ENCODE measurements at regions not wholly inside any gene's neighbourhood (a gene's known extent, or its start where the extent isn't known, plus 50 kb on each side); places are given as distances from the start of the nearest gene placed in this dataset.

- no peak for TF ChIP-seq CTCF (IDR thresholded peaks at IDR 0.05; ENCODE audit: low read depth, low read length)
- no peak overlapping the region for H3K4me3 ChIP-seq (ENCODE audit: low read depth, low read length)
Observed at GRCh38 chr1:232247669-232248068, 382.3 kb downstream of the SIPA1L2 start.

- no peak for TF ChIP-seq CTCF (IDR thresholded peaks at IDR 0.05; ENCODE audit: low read depth, low read length)
- H3K4me3 ChIP-seq (ENCODE audit: low read depth, low read length): no peak overlapping the region
Observed at GRCh38 chr1:232244426-232244825, 385.5 kb downstream of the SIPA1L2 start.

GRCh38 chr1:232239998-232240397 lies 389.9 kb downstream of the SIPA1L2 start:
- H3K4me3 ChIP-seq (ENCODE audit: low read depth, low read length): no peak overlapping the region
- no peak for TF ChIP-seq CTCF (IDR thresholded peaks at IDR 0.05; ENCODE audit: low read depth, low read length)

- no peak for TF ChIP-seq CTCF (IDR thresholded peaks at IDR 0.05; ENCODE audit: low read depth, low read length)
- no peak overlapping the region for H3K4me3 ChIP-seq (ENCODE audit: low read depth, low read length)
Observed at GRCh38 chr1:232239522-232239921, 390.4 kb downstream of the SIPA1L2 start.

- no peak overlapping the region for H3K4me3 ChIP-seq (ENCODE audit: low read depth, low read length)
- no peak for TF ChIP-seq CTCF (IDR thresholded peaks at IDR 0.05; ENCODE audit: low read depth, low read length)
Observed at GRCh38 chr1:232238009-232238408, 391.9 kb downstream of the SIPA1L2 start.

- TF ChIP-seq CTCF (IDR thresholded peaks at IDR 0.05; ENCODE audit: low read depth, low read length): no peak
- no peak overlapping the region for H3K4me3 ChIP-seq (ENCODE audit: low read depth, low read length)
Observed at GRCh38 chr1:232227306-232227705, 402.6 kb downstream of the SIPA1L2 start.

- no peak overlapping the region for H3K4me3 ChIP-seq (ENCODE audit: low read depth, low read length)
- no peak for TF ChIP-seq CTCF (IDR thresholded peaks at IDR 0.05; ENCODE audit: low read depth, low read length)
Observed at GRCh38 chr1:232226197-232226712, 403.7 kb downstream of the SIPA1L2 start.

All from WI38 (cell line).